ENCODE measurements at regions not wholly inside any gene's neighbourhood (a gene's known extent, or its start where the extent isn't known, plus 50 kb on each side); places are given as distances from the start of the nearest gene placed in this dataset.

DNA sequence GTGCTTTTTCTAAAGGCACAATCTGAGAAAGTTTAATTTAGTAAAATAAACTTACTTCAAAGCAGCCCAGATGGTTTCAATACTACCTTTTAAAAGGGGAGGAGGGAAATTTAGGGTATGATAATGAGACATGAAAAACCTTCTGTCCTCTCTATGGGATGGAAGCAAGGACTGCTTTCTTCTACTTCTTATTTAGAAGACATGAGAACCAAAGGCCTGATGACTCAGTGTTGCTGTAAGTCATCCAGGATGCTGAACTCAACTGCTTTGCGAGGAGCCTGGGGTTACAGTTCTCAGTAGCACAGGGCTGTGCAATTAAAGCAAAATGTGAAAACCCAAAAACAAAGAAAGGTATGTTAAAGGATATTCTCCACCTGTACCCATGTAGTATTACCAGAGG lies 140.8 kb upstream of the EDNRA start:
- TF ChIP-seq, protein P1, sequence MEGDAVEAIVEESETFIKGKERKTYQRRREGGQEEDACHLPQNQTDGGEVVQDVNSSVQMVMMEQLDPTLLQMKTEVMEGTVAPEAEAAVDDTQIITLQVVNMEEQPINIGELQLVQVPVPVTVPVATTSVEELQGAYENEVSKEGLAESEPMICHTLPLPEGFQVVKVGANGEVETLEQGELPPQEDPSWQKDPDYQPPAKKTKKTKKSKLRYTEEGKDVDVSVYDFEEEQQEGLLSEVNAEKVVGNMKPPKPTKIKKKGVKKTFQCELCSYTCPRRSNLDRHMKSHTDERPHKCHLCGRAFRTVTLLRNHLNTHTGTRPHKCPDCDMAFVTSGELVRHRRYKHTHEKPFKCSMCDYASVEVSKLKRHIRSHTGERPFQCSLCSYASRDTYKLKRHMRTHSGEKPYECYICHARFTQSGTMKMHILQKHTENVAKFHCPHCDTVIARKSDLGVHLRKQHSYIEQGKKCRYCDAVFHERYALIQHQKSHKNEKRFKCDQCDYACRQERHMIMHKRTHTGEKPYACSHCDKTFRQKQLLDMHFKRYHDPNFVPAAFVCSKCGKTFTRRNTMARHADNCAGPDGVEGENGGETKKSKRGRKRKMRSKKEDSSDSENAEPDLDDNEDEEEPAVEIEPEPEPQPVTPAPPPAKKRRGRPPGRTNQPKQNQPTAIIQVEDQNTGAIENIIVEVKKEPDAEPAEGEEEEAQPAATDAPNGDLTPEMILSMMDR (IDR thresholded peaks at IDR 0.05) = no peak
- TF ChIP-seq POLR2A (IDR thresholded peaks at IDR 0.05) = no peak
